ENCODE measurements at regions not wholly inside any gene's neighbourhood (a gene's known extent, or its start where the extent isn't known, plus 50 kb on each side); places are given as distances from the start of the nearest gene placed in this dataset.
"Not testable (repeated sequence)": the region's sequence is repeated elsewhere in the genome, so short reads cannot be mapped to it uniquely, and the experiment has no call there.

DNA sequence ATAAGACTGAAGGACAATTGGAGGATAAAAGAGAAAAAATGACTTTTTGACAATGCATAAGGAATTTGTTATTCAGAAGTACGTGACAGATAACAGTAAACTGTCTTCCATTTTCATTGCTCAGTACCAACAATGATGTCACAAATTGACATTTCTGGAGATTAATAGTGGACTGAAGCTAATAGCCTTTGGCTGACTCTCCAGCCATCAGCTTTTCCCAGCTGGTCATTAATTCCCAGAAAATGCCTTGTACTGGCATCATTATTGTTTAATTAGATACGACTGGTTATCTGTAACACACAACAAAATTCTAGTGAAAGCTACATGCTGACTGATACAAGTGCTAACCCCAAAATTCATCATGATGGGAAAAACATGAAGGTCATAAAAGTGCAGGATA, 147.9 kb upstream of the FGF13 start:
- no peak for DNase-seq (ENCODE audit: low spot score)

DNA sequence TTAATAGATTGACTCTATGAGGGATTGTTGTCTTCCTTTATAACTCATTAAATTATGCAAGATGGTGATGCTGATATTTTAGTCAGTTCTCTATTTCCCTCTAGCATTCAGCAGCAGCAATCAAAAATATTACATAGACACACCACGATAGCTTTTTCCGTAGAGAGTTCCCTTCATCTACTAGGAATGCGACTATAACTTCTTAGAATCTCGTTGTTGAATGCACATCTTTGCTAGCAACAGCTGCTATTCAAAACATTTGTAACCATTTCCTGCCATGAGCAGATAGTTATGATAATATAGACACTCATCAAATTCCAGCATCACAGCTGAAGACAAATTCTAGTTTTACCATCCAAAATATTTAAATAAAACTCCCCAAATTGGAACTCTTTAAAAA, 147.4 kb upstream of the FGF13 start:
- no peak for DNase-seq (ENCODE audit: low spot score)

DNA sequence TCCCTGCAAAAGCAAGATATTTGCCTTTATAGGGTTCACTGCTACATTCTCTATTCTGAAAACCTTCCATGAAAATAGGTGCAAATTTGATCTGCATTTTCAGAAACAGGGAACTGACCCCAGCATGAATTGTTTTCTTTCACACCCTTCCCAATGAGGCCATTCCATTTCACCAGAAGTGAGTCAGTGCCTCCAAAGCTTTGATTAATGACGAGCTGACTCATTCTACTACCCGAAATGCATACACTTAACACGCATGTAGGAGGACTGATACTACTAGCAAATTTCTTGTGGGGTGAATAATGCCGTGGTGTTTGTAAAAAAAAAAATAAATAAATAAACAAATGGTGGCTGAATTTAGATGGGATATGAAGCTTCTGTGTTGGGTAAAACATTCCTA, 146.9 kb upstream of the FGF13 start:
- DNase-seq (ENCODE audit: low spot score): no peak

DNA sequence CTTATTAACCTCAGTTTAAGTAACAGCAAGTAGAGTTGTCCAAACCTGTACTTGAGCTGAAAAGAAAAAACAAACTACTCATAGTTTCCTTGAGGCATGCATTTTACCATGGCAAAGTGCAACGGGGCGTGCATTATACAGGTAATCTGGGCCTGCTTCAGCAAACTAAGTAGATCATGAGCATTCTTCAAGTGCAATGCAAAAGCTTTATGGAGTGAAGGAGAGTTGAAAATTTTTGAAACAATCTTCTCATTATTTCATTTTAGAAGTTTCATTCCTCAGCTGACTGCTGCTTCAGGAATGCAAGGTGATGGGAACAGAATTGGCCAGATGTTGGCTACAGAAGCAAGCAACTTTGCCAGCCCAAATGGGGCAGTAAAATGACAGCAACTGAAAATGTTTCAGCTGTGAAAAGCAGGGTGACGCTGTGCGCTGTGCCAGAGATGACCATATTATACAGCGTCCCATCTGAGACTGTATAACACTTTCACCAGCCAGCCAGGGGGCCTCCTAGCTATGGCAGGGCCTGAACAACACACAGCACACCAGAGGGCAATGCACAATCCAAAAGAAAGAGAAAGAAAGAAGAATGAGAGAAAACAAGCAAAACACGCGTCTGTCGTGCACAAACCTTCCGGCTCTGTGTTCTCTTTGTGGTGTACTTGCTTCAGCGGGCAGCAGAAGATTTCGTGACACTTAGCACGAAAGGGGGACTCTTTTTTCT, 145.5 kb upstream of the FGF13 start:
- DNase-seq (ENCODE audit: low spot score): no peak

DNA sequence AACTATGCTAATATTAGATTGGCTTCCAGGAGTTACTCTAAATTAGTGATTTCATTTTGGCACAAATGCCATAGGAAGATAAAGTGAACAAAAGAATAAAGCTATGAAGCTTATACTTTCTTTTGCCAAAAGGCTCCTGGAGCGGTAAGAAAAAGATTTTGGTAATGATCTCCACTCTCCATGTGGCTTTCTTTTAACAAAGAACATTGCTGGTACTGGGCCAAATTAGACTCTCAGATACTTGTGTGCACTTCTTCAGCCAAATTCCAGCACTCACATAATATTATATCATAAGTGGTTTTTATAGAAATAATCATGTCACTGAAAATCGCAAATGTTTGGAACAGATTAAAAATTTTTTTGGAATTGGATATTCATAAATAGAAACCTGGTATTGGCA, 142.4 kb upstream of the FGF13 start:
- no peak for DNase-seq (ENCODE audit: low spot score)

GRCh38 chrX:138849521-138849920, 138.0 kb upstream of the FGF13 start:
- DNase-seq (ENCODE audit: low spot score): no peak

DNA sequence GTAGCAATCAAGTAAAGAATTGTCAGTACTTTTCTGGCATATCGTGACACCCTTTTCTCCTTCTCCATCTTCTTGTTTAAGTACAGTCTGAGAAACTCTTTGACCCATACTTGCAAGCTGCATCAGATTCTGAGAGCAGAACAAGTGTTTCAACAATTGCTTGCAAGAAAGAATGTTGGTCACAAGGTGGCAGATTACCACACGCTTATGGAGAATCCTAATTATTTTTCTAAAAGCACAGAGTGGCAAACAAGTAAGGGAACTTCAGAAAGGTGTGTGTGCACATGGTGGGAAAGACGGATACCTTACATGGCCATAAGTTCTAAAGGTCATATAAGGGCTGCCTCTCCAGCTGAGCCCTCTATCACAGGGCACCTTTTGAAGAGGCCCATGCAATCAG, 136.4 kb upstream of the FGF13 start:
- no peak for DNase-seq (ENCODE audit: low spot score)

- DNase-seq (ENCODE audit: low spot score): no peak
These were observed 134.3 kb upstream of the FGF13 start for GRCh38 chrX:138845786-138846185.

- not testable (repeated sequence) for DNase-seq (ENCODE audit: low spot score)
These were observed 95.9 kb upstream of the FGF13 start for GRCh38 chrX:138807400-138807799.

DNA sequence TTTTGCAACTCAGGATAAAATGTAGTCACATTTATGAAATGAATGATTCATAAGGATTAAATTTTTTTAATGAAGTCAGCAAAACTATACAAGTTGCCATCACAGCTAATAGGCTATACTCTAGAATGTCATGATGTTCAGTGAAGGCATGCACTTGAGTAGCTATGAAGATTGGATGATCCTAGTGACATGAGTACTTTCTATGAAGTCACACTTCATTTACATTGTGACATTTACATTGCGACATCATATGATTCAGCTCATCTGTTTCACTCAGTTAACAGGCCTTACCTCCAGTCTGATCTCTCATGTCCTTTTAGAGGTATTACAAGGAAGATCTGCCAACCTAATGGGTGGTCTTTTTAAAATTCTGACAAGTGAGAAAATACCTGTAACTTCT, 82.7 kb upstream of the FGF13 start:
- DNase-seq (ENCODE audit: low spot score): no peak

DNA sequence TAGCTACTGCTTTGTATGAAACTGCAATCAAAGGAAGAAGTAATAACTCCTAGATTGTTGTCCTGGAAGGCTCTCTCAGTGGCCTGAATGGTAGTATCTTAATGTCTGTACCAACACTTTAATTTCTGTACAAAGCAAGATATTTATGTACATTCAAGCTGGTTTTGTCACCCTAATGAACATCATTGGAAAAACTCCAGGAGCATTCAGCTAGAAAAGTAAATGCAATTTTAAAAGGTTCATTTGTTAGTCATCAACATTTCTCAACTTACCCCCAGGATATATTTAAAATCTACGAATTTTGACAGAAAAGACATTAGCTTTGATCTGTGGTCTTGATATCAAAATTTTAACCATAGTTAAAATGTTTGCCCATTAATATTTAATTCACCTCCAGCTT, 80.0 kb upstream of the FGF13 start:
- no peak for DNase-seq (ENCODE audit: low spot score)

DNA sequence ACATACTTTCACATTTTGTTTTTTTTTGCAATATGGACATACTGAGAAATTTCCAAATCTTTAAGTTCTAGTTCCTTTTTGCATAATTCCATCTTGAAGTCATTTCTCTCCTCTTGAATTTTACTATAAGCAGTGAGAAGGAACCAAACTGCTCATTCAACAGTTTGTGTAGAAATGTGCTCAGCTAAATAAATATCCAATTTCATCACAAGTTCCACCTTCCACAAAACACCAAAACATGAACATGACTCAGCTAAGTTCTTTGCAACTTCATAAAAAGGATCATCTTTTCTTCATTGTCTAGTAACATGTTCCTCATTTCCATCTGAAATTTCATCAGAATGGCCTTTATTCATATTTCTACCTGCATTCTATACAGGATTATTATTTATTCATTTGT, 77.3 kb upstream of the FGF13 start:
- no peak for DNase-seq (ENCODE audit: low spot score)

DNA sequence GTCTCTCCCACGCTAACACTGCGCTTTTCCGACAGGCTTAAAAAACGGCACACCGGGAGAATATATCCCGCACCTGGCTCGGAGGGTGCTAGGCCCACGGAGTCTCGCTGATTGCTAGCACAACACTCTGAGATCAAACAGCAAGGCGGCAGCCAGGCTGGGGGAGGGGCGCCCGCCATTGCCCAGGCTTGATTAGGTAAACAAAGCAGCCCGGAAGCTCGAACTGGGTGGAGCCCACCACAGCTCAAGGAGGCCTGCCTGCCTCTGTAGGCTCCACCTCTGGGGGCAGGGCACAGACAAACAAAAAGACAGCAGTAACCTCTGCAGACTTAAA, 67.0 kb upstream of the FGF13 start:
- DNase-seq (ENCODE audit: low spot score): not testable (repeated sequence)

GRCh38 chrX:138777908-138778575, 66.5 kb upstream of the FGF13 start:
- DNase-seq (ENCODE audit: low spot score): not testable (repeated sequence)

GRCh38 chrX:138777230-138777629, 65.7 kb upstream of the FGF13 start:
- DNase-seq (ENCODE audit: low spot score): no peak

DNA sequence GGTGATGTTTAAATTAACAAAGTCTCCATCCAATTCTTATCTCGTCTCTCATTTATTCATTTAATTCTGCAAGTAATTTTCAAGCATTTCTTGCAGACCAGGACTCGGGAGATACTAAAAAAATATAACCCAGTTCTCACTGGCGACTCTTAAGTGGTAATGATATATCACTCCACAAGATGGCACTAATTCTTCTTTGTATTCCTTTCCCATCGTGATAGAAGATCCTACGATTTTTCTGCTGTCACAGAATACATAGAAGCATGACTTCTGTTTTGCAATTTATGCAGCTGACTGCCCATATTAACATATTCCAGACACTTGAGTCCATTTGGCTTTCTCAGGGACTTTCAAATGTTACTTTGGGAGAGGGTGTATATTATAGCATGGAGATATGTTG, 64.0 kb upstream of the FGF13 start:
- DNase-seq (ENCODE audit: low spot score): no peak

GRCh38 chrX:138771047-138771446, 59.5 kb upstream of the FGF13 start:
- no peak for DNase-seq (ENCODE audit: low spot score)

GRCh38 chrX:138769918-138770317, 58.4 kb upstream of the FGF13 start:
- no peak for DNase-seq (ENCODE audit: low spot score)

- DNase-seq (ENCODE audit: low spot score): no peak
These were observed 53.5 kb upstream of the FGF13 start for GRCh38 chrX:138765051-138765450.

DNA sequence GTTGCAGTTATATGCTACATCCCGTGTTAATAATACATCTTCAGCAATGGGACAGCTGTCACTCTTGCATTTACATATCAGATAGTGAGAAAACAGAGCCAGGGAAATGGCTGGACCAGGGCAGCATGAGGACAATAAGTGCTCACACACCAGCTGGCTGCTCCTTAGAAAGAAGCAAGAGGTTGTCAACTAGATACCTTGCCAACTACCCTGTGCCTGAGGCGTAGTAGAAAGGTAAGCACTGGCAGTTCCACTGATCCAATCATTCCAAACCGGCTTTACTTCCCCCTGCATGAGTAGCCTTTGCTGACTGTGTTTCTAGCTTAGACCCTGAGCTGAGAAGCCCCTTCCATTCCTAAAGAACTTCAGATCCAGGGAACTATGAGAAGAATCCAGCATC, 52.2 kb upstream of the FGF13 start:
- no peak for DNase-seq (ENCODE audit: low spot score)

GRCh38 chrX:138761380-138761779, 49.9 kb upstream of the FGF13 start:
- no peak for DNase-seq (ENCODE audit: low spot score)
